ENCODE measurements at regions not wholly inside any gene's neighbourhood (a gene's known extent, or its start where the extent isn't known, plus 50 kb on each side); places are given as distances from the start of the nearest gene placed in this dataset.

GRCh38 chr5:2282893-2283292 is 400.2 kb upstream of the IRX4 start:
- DNase-seq (ENCODE audit: extremely low read depth, low read depth), result no peak
- TF ChIP-seq CTCF (IDR thresholded peaks at IDR 0.05; ENCODE audit: low read depth, low read length), result no peak

GRCh38 chr5:2282034-2282690 is 399.4 kb upstream of the IRX4 start:
- DNase-seq (ENCODE audit: extremely low read depth, low read depth), result no peak

GRCh38 chr5:2281446-2281845 is 398.7 kb upstream of the IRX4 start:
- TF ChIP-seq CTCF (IDR thresholded peaks at IDR 0.05; ENCODE audit: low read depth, low read length), result no peak
- DNase-seq (ENCODE audit: extremely low read depth, low read depth), result no peak

More at GRCh38 chr5:2282034-2282690, 399.4 kb upstream of the IRX4 start:
- no peak for TF ChIP-seq CTCF (IDR thresholded peaks at IDR 0.05; ENCODE audit: low read depth, low read length)

- no peak for DNase-seq (ENCODE audit: extremely low read depth, low read depth)
- no peak for TF ChIP-seq CTCF (IDR thresholded peaks at IDR 0.05; ENCODE audit: low read depth, low read length)
Observed at GRCh38 chr5:2280318-2280717, 397.6 kb upstream of the IRX4 start.

- TF ChIP-seq CTCF (IDR thresholded peaks at IDR 0.05; ENCODE audit: low read depth, low read length), result no peak
- no peak for DNase-seq (ENCODE audit: extremely low read depth, low read depth)
Observed at GRCh38 chr5:2278825-2279456, 396.2 kb upstream of the IRX4 start.

- no peak for TF ChIP-seq CTCF (IDR thresholded peaks at IDR 0.05; ENCODE audit: low read depth, low read length)
- DNase-seq (ENCODE audit: extremely low read depth, low read depth), result no peak
Observed at GRCh38 chr5:2277886-2278285, 395.2 kb upstream of the IRX4 start.

GRCh38 chr5:2276101-2276500 is 393.4 kb upstream of the IRX4 start:
- no peak for TF ChIP-seq CTCF (IDR thresholded peaks at IDR 0.05; ENCODE audit: low read depth, low read length)
- no peak for DNase-seq (ENCODE audit: extremely low read depth, low read depth)

Data from AG09319 (cell line).